Suprapubic skin (tissue), 4 donors: ENCODE measurements at regions not wholly inside any gene's neighbourhood (a gene's known extent, or its start where the extent isn't known, plus 50 kb on each side); places are given as distances from the start of the nearest gene placed in this dataset.
"Not testable (repeated sequence)": the region's sequence is repeated elsewhere in the genome, so short reads cannot be mapped to it uniquely, and the experiment has no call there.

Source experiments
- DNase-seq, 2 donors: peaks; one replicate each; pipeline ENCODE4 v3.0.0-alpha.2; 2019; ENCODE audit warnings: low spot score in 2 of 2
- H3K27ac ChIP-seq: fragments of 200-600 bp; sonication (generic); one replicate; pipeline ENCODE4 v1.5.1; 2019
- H3K27me3 ChIP-seq: fragments of 200-600 bp; sonication (generic); one replicate; pipeline ENCODE4 v1.5.1; 2019
- H3K36me3 ChIP-seq: fragments of 200-600 bp; sonication (generic); one replicate; pipeline ENCODE4 v1.5.1; 2019
- H3K4me1 ChIP-seq: fragments of 200-600 bp; sonication (generic); one replicate; pipeline ENCODE4 v1.5.1; 2019
- H3K4me3 ChIP-seq: fragments of 200-600 bp; sonication (generic); one replicate; pipeline ENCODE4 v1.5.1; 2019; ENCODE audit warnings: mild to moderate bottlenecking
- H3K9me3 ChIP-seq: fragments of 200-600 bp; sonication (generic); one replicate; pipeline ENCODE4 v1.5.1; 2019
- CTCF ChIP-seq, 2 donors: fragments of 200-600 bp in 1 of 2; fragments of 450-650 bp in 1 of 2; sonication (generic) in 1 of 2; IDR thresholded peaks; one replicate each; pipeline ENCODE4 v1.5.1; 2016 to 2019; ENCODE audit warnings: antibody characterized with exemption in 2 of 2, mild to moderate bottlenecking in 1 of 2, moderate library complexity in 1 of 2
- WGBS: methylation state at CpG from one replicate; pipeline ENCODE4 v1.1.5; 2018; 5-methylcytosine and 5-hydroxymethylcytosine counted together

GRCh38 chr10:47670857-47671256 is 92.5 kb downstream of the SYT15B start:
- H3K9me3 ChIP-seq, H3K4me3 ChIP-seq, H3K27me3 ChIP-seq, DNase-seq, H3K27ac ChIP-seq, H3K4me1 ChIP-seq, H3K36me3 ChIP-seq: not testable (repeated sequence)
- WGBS: 100% methylated on average over 1 of the region's 2 CpGs

- not testable (repeated sequence) for DNase-seq, H3K27ac ChIP-seq, H3K9me3 ChIP-seq, H3K4me3 ChIP-seq, H3K27me3 ChIP-seq, H3K4me1 ChIP-seq, H3K36me3 ChIP-seq
- WGBS: 85% methylated on average over 4 of the region's 8 CpGs
Measured at GRCh38 chr10:47661955-47662577, 101.3 kb downstream of the SYT15B start.

- H3K36me3 ChIP-seq, H3K9me3 ChIP-seq, H3K4me1 ChIP-seq, H3K27me3 ChIP-seq, H3K4me3 ChIP-seq, DNase-seq, H3K27ac ChIP-seq: not testable (repeated sequence)
- WGBS: no CpG with 5 or more reads among the region's 2 CpGs
Measured at GRCh38 chr10:47656732-47657131, 106.7 kb downstream of the SYT15B start.

- not testable (repeated sequence) for DNase-seq, H3K4me1 ChIP-seq, H3K4me3 ChIP-seq, H3K36me3 ChIP-seq, H3K9me3 ChIP-seq, H3K27ac ChIP-seq, H3K27me3 ChIP-seq
- WGBS: 63% methylated on average over 4 of the region's 4 CpGs
Measured at GRCh38 chr10:47654161-47654560, 109.2 kb downstream of the SYT15B start.

GRCh38 chr10:47648594-47648993 is 114.8 kb downstream of the SYT15B start:
- not testable (repeated sequence) for H3K27me3 ChIP-seq, H3K9me3 ChIP-seq, H3K4me1 ChIP-seq, DNase-seq, H3K4me3 ChIP-seq, H3K27ac ChIP-seq, H3K36me3 ChIP-seq
- 100% methylated on average over 1 of the region's 2 CpGs for WGBS

GRCh38 chr10:47647523-47648101 is 115.8 kb downstream of the SYT15B start:
- WGBS: 68% methylated on average over 3 of the region's 3 CpGs

GRCh38 chr10:47646686-47647273 is 116.6 kb downstream of the SYT15B start:
- H3K4me3 ChIP-seq, H3K27ac ChIP-seq, H3K9me3 ChIP-seq, H3K36me3 ChIP-seq, H3K27me3 ChIP-seq, DNase-seq, H3K4me1 ChIP-seq: not testable (repeated sequence)
- 4% methylated on average over 2 of the region's 2 CpGs for WGBS
- TF ChIP-seq CTCF (IDR thresholded peaks at IDR 0.05): peak in 1 of 2 donors; percentile 32

More at GRCh38 chr10:47647523-47648101, 115.8 kb downstream of the SYT15B start:
- H3K9me3 ChIP-seq, H3K4me1 ChIP-seq, H3K27me3 ChIP-seq, H3K4me3 ChIP-seq, H3K36me3 ChIP-seq, DNase-seq, H3K27ac ChIP-seq: not testable (repeated sequence)

GRCh38 chr10:47626975-47627374 is 103.5 kb upstream of the AGAP9 start:
- not testable (repeated sequence) for H3K27ac ChIP-seq, DNase-seq, H3K4me3 ChIP-seq, H3K4me1 ChIP-seq, H3K9me3 ChIP-seq, H3K27me3 ChIP-seq, H3K36me3 ChIP-seq
- WGBS: 100% methylated on average over 1 of the region's 1 CpG

- not testable (repeated sequence) for H3K4me3 ChIP-seq, H3K36me3 ChIP-seq, H3K27ac ChIP-seq, DNase-seq, H3K9me3 ChIP-seq, H3K4me1 ChIP-seq, H3K27me3 ChIP-seq
- WGBS: 83% methylated on average over 2 of the region's 2 CpGs
Measured at GRCh38 chr10:47622719-47623118, 99.3 kb upstream of the AGAP9 start.
